Kidney (tissue), 13 donors: ENCODE measurements at regions not wholly inside any gene's neighbourhood (a gene's known extent, or its start where the extent isn't known, plus 50 kb on each side); places are given as distances from the start of the nearest gene placed in this dataset.

Experiments
- DNase-seq, 5 donors: peaks; one replicate each; pipeline ENCODE4 v3.0.0-alpha.2; 2013 to 2020
- FAIRE-seq: peaks from 2 replicates; lab custom pipeline; 2012; peaks lifted over from hg19 to GRCh38; lab: Jason Lieb, UNC
- H3K27ac ChIP-seq, 2 donors: one replicate each; pipeline ENCODE4 v1.7.0; 2013; ENCODE audit warnings: low read depth in 2 of 2, low read length in 2 of 2, inconsistent platforms in 1 of 2
- H3K27me3 ChIP-seq: one replicate; pipeline ENCODE4 v1.7.1; 2013; ENCODE audit warnings: low read length, inconsistent platforms; ENCODE audit not compliant: control insufficient read depth, insufficient read depth
- H3K36me3 ChIP-seq, 3 donors: one replicate each; pipeline versions ENCODE4 v1.7.0 to v1.7.1; 2013; ENCODE audit warnings: low read length in 3 of 3, control low read depth in 1 of 3, inconsistent platforms in 1 of 3; ENCODE audit not compliant: insufficient read depth in 3 of 3, control insufficient read depth in 2 of 3
- H3K4me1 ChIP-seq, 3 donors: one replicate each; pipeline versions ENCODE4 v1.7.0 to v1.7.1; 2013; ENCODE audit warnings: low read length in 3 of 3, inconsistent platforms in 1 of 3, low read depth in 1 of 3; ENCODE audit not compliant: control insufficient read depth in 2 of 3, insufficient read depth in 2 of 3
- H3K4me3 ChIP-seq, 3 donors: one replicate each; pipeline versions ENCODE4 v1.7.0 to v1.8.1; 2013; ENCODE audit warnings: low read length in 3 of 3, control low read depth in 1 of 3, inconsistent platforms in 1 of 3
- H3K9ac ChIP-seq, 3 donors: one replicate each; pipeline versions ENCODE4 v1.7.0 to v1.7.1; 2013; ENCODE audit warnings: low read length in 3 of 3, control low read depth in 1 of 3, inconsistent platforms in 1 of 3
- H3K9me3 ChIP-seq, 3 donors: one replicate each; pipeline versions ENCODE4 v1.7.0 to v1.7.1; 2013; ENCODE audit warnings: low read length in 3 of 3, control low read depth in 1 of 3, inconsistent platforms in 1 of 3; ENCODE audit not compliant: control insufficient read depth in 2 of 3, insufficient read depth in 1 of 3
- CTCF ChIP-seq: IDR thresholded peaks from 3 replicates; pipeline ENCODE4 v1.5.1; 2012; ENCODE audit warnings: mild to moderate bottlenecking, moderate library complexity, borderline replicate concordance; ENCODE audit not compliant: insufficient read depth; ENCODE audit errors: extremely low read depth
- intact Hi-C: fragments of 100-400 bp; cut with DNase I; formaldehyde crosslinking; loops from one replicate; pipeline ENCODE4 v1.11.1; 2022
- donor health status: control.
- donor health status: control.
- donor health status: control.
- donor health status: control.
- donor health status: control.
- donor health status: DM: yes; HTN: yes; CAD: no.
- donor health status: Normal renal cell carcinoma (clear cell type).

- FAIRE-seq (no peak), DNase-seq (no peak)
- Histone ChIP-seq H3K27me3 (no peaks in the 10 kb centered on the region), H3K4me3 (no peak overlapping the region), H3K27ac (no peak overlapping the region), H3K9me3 (no peaks in the 10 kb centered on the region), H3K9ac (no peak overlapping the region), H3K4me1 (no peaks in the 10 kb centered on the region), H3K36me3 (no peaks in the 10 kb centered on the region)
- TF ChIP-seq CTCF, result no peak
- intact Hi-C loops, result no loop called here
These were observed 260.9 kb upstream of the PLPP4 start for GRCh38 chr10:120195984-120196712.

- intact Hi-C loops, result no loop called here
- no peak for DNase-seq
- no peak overlapping the region for H3K4me3 ChIP-seq
- no peak for FAIRE-seq
- H3K4me1 ChIP-seq, result no peaks in the 10 kb centered on the region
- no peak for TF ChIP-seq CTCF
- no peak overlapping the region for H3K9ac ChIP-seq
- no peaks in the 10 kb centered on the region for H3K36me3 ChIP-seq
- H3K27me3 ChIP-seq, result no peaks in the 10 kb centered on the region
- H3K9me3 ChIP-seq, result no peaks in the 10 kb centered on the region
- H3K27ac ChIP-seq, result no peak overlapping the region
These were observed 252.2 kb upstream of the PLPP4 start for GRCh38 chr10:120204877-120205276.

GRCh38 chr10:120205368-120206018, 251.5 kb upstream of the PLPP4 start:
- DNase-seq, result no peak
- no peak overlapping the region for H3K4me3 ChIP-seq
- no peak for FAIRE-seq
- H3K9ac ChIP-seq, result no peak overlapping the region
- no peaks in the 10 kb centered on the region for H3K27me3 ChIP-seq
- no peak for TF ChIP-seq CTCF
- no peaks in the 10 kb centered on the region for H3K4me1 ChIP-seq
- H3K9me3 ChIP-seq, result no peaks in the 10 kb centered on the region
- intact Hi-C loops, result no loop called here
- no peak overlapping the region for H3K27ac ChIP-seq
- H3K36me3 ChIP-seq, result no peaks in the 10 kb centered on the region
